ENCODE measurements at regions not wholly inside any gene's neighbourhood (a gene's known extent, or its start where the extent isn't known, plus 50 kb on each side); places are given as distances from the start of the nearest gene placed in this dataset.
"Not testable (repeated sequence)": the region's sequence is repeated elsewhere in the genome, so short reads cannot be mapped to it uniquely, and the experiment has no call there.

GRCh38 chr16:25449802-25450201, 192.2 kb upstream of the ZKSCAN2 start:
- FAIRE-seq = no peak
- DNase-seq (ENCODE audit: low spot score) = no peak

DNA sequence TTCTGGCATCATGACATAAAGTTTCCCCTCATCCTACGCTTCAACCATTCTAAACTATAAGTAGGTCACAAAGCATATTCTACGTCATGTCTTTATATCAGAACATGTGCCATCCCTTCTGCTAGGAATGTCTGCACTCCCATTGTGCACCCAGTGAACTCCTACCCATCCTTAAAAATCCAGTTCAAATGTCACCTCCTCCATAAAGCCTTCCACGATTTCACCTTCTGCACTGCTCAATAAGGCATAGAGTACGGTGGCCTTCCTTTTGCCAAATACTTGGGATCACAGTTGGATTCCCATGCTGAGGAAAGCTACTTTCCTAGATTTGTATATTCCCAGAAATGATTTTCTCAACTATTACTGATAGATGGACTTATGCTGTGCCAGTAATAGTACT, 186.3 kb upstream of the ZKSCAN2 start:
- FAIRE-seq (no peak), DNase-seq (ENCODE audit: low spot score) (no peak)

DNA sequence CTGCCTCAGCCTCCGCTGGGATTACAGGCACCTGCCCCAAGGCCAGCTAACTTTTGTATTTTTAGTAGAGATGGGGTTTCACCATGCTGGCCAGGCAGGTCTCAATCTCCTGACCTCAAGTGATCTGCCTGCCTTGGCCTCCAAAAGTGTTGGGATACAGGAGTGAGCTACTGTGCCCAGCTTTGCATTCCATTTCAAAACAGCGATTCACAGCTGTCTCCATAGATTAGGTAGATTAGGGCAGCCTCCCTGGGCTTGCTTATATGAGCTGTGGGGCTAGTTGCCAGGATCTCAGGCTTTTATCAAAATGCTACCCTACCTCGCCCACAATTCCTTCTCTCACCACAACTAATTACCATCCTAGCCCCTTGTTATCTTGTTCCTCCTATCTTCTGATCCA, 176.4 kb upstream of the ZKSCAN2 start:
- DNase-seq (ENCODE audit: low spot score) = no peak
- no peak for FAIRE-seq

- FAIRE-seq (no peak), DNase-seq (ENCODE audit: low spot score) (no peak)
Observed at GRCh38 chr16:25433388-25433787, 175.7 kb upstream of the ZKSCAN2 start.

DNA sequence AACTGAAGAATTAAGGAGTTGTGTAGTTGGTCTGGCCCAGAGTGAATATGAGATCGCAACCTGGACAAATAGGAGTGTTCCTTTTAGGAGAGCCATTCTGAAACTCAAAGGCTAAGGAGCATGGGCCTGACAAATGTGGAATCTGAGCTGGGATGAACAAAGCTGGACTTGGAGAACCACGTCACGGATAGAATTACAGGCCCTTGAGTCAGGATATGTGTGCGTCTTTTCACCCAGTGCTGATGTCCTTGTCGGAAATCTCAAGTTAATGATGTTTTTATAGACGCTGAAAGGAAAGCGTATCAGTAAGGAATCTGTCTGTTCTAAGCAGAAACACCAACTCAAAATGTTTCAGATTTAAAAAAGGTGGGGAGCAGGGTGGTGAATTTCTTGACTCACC, 173.8 kb upstream of the ZKSCAN2 start:
- FAIRE-seq (no peak), DNase-seq (ENCODE audit: low spot score) (no peak)

GRCh38 chr16:25426829-25427228, 169.2 kb upstream of the ZKSCAN2 start:
- DNase-seq (ENCODE audit: low spot score) (no peak), FAIRE-seq (no peak)

DNA sequence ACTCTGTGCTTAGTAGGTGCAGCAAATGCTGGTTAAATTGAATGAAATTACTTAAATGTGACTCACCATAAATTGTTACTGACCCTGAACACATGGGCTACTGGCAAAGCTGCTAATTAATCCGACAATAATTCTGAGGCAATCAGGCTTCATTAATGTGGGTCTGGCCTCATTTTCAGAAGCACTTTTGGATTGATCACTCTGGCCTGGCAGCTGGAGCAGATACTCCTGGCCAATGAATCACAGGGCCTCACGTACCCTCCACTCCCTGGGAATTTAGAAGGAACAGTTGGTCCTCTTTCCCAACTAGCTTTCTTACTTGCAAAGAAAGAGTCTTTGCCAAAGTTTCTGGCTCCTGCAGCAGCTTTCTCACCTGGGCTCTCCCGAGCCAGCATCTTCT, 162.0 kb upstream of the ZKSCAN2 start:
- FAIRE-seq (no peak), DNase-seq (ENCODE audit: low spot score) (no peak)

DNA sequence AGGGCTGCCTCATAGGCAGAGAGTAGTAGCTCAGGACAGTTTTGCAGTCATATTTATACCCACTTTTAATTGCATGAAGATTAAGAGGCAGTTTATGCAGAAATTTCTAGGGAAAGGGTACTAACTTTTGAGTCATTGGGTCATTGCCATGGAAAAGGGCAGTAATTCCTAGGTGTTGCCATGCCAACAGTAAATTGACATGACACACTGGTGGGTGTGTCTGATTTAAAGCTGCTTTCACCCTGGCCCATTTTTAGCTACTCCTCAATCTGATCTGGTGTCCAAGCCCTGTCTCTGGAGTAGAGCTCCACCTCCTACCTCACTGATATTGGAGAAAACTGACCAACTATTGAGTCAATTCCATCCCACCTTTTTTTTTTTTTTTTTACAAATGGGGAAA, 161.5 kb upstream of the ZKSCAN2 start:
- FAIRE-seq = no peak
- no peak for DNase-seq (ENCODE audit: low spot score)

GRCh38 chr16:25416002-25416401, 158.4 kb upstream of the ZKSCAN2 start:
- FAIRE-seq = no peak
- DNase-seq (ENCODE audit: low spot score) = no peak

DNA sequence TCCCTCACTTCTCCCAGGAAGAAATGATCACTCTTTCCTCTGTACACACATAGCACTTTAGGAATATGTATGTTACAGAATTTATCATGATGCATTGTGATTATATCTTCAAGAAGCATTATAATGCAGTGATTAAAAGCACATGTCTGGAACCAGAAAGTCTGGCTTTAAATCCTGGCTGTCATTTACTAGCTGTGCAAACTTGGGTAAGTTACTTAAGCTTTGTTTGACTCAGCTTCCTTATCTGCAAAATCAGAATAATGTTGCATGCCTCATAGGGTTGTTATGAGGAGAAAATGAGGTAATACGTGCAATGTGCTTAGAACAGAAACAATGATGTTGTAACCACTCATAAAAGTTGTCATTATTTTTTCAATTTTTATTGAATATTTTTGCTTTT, 156.3 kb upstream of the ZKSCAN2 start:
- no peak for DNase-seq (ENCODE audit: low spot score)
- FAIRE-seq = no peak

DNA sequence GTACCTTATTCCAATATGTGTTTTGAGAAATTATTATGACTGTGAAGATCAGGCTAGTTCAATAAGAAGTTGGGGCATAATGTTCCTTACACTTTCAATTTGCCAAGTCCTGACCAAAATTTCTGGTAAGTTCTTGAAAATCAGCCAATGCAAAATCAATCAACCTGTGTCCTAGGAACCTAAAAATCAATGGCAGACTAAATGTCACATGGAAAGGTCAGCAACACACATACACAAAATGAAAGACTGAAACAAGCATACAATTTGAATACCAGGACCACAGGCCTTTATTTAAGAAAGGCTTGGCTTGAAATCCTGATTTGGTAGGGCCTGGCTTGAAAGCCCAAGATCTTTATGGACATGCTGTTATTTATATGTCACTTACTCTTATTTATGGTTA, 155.5 kb upstream of the ZKSCAN2 start:
- no peak for DNase-seq (ENCODE audit: low spot score)
- FAIRE-seq = no peak

GRCh38 chr16:25411396-25412081, 153.9 kb upstream of the ZKSCAN2 start:
- no peak for FAIRE-seq

DNA sequence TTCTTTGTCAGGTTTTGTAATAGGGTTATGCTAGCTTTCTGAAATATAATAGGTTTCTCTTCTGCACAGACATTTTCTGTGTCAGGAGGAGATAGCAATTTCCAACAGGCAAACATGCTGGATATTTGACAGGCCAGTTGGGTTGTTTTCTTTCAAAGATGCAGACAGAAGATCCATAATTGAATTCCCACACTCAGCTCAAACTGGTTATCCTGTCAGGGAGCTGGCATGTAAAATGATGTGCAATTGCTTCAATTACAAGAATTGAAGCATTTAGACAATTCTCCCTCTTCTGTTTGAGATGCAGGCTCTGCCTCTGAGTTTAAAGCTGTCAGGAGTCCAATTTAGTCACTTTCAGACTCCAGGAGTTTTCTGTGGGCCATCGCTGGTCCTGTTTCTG, 146.2 kb upstream of the ZKSCAN2 start:
- DNase-seq (ENCODE audit: low spot score) (no peak), FAIRE-seq (no peak)

More at GRCh38 chr16:25411396-25412081, 153.9 kb upstream of the ZKSCAN2 start:
- no peak for DNase-seq (ENCODE audit: low spot score)

GRCh38 chr16:25395528-25395927, 137.9 kb upstream of the ZKSCAN2 start:
- DNase-seq (ENCODE audit: low spot score) (peak; percentile 25), FAIRE-seq (no peak)

GRCh38 chr16:25390761-25391160, 133.1 kb upstream of the ZKSCAN2 start:
- DNase-seq (ENCODE audit: low spot score) = no peak
- FAIRE-seq = no peak

DNA sequence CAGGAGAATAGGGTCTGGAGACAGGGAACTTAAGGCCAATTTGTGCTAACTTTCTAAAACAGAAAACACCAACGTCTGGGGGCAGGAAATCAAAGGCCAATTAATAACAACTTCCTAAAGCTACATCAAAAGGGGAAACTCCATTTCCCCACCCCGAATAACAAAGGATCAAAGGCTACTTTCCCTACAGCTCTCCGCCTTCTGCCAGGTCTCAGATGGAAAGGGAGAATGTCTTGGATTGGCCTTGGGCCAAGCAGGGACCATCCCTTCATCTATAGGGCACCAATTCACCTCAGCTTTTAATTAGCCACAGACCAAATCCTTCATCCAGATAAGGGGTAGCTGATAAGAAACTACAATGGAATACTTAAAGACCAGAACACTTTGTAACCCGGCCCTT, 116.9 kb upstream of the ZKSCAN2 start:
- DNase-seq (ENCODE audit: low spot score) = no peak
- no peak for FAIRE-seq

DNA sequence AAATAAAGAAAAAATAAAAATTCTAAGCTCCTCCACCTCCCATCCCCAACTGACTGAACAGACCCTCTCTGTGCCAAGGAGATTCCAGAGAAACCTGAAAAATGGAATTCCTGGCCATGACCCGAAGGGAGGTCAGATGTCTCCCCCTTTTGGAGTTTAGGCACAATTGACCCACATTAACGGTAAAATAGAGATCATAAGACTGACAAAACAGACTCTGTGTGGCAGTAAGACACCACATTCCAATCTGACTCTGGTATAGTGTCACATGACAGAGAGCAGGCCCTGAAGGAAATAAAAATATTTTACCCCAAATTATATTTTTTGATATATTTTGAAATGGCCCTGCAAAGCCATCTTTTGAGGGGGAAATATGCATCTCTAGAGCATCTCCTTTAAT, 115.1 kb upstream of the ZKSCAN2 start:
- DNase-seq (ENCODE audit: low spot score) (no peak), FAIRE-seq (no peak)

DNA sequence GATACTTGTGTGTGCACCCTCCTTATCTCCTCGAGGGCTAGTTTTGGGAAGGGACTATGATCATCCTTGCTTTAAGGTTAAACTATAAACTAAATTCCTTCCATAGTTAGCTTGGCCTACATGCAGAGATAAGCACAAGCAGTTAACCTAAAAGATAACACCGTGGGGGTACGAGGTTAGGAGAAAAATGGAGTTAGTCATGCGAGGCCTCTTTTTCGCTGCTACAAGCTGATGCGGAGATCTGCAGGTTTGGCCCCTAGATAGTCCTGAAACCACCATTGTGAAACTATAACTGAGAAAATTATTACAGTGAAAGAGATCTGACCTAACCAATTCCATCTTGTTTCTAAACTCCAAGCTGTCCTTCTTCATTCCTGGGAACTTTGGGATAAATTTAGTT, 113.7 kb upstream of the ZKSCAN2 start:
- DNase-seq (ENCODE audit: low spot score) = no peak
- no peak for FAIRE-seq

DNA sequence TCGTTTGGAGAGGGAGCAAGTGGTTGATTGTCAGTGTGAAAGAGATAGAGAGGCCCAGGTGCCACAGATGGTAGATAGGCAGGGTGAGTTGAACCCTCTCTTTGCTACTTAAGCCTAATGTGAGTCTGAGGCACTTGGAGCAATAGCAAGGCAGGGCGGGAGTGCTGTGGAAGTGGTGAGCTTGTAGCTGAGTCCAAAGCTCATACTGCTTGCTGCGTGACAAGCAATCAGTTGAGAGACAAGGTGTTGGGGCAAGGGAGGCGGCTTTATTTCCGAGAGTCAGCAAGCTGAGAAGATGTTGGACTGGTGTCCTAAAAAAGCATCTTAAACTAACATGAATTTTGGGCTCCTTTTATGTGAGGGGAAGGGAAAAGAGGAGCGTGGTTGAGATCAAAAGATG, 112.9 kb upstream of the ZKSCAN2 start:
- DNase-seq (ENCODE audit: low spot score) = no peak
- no peak for FAIRE-seq

DNA sequence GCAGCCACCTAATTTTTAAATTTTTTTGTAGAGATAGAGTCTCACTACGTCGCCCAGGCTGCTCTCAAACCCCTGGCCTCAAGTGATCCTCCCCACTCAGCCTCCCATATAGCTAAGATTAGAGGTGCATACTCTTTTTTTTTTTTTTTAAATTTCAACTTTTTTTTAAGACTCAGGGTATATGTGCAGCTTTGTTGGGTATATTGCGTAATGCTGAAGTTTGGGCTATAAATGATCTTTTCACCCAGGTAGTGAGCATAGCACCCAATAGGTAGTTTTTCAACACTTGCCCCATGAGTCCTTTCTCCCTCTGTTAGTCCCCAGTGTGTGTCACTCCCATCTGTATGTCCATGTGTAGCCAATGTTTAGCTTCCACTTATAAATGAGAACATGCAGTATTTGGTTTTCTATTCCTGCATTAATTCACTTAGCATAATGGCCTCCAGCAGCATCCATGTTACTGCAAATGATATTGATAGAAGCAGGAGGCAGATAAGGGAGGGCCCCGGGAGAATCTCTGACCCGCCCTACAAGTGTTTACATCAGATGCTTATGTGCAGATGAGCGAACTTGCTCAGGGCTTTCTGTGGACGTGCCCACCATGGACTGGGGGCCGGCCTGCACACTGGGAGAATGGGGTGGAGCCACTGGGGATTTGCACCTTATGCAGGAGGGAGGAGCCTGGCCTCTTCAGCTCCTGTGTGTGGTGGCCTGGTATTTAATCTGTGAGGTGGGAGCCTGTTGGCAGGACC, 110.3 kb upstream of the ZKSCAN2 start:
- FAIRE-seq = no peak
- DNase-seq (ENCODE audit: low spot score) = no peak

GRCh38 chr16:25366078-25366477, 108.4 kb upstream of the ZKSCAN2 start:
- no peak for FAIRE-seq
- DNase-seq (ENCODE audit: low spot score) = no peak

DNA sequence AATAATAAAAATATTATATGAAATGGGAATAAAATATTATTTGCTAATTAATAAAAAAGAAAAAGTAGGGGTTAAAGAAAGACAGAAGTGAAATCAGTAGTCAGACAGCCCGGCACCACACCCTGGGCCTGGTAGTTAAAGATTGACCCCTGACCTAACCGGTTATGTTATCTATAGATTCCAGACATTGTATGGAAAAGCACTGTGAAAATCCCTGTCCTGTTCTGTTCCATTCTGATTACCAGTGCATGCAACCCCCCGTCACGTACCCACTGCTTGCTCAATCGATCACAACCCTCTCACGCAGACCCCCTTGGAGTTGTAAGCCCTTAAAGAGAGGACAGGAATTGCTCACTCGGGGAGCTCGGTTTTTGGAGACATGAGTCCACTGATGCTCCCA, 101.9 kb upstream of the ZKSCAN2 start:
- FAIRE-seq; DNase-seq (ENCODE audit: low spot score): not testable (repeated sequence)

- DNase-seq (ENCODE audit: low spot score) (no peak), FAIRE-seq (no peak)
Observed at GRCh38 chr16:25344006-25344405, 86.4 kb upstream of the ZKSCAN2 start.
